GM12878 (cell line): ENCODE measurements at regions not wholly inside any gene's neighbourhood (a gene's known extent, or its start where the extent isn't known, plus 50 kb on each side); places are given as distances from the start of the nearest gene placed in this dataset.

Experiments
- ATAC-seq: fragments of 200-7000 bp; cut with Tn5 transposase; 3 replicates; pipeline ENCODE4 v1.9.1; 2020; ENCODE audit warnings: mild to moderate bottlenecking, moderate library complexity
- BruUV-seq: library from RNA; stranded (reverse); fragments of 400-500 nt; replicated peaks from 2 replicates; lab custom pipeline; 2021; lab: Mats Ljungman, UMichigan
- CTCF ChIA-PET: fragments of 300-600 bp; sonication (Branson Sonifier 250); formaldehyde crosslinking; extraction: SDS; loops from one replicate; lab custom pipeline; 2021; ENCODE audit warnings: inconsistent platforms; lab: Yijun Ruan, JAX
- POLR2A ChIA-PET: fragments of 350-600 bp; formaldehyde crosslinking; extraction: SDS; loops from one replicate; lab custom pipeline; 2021; ENCODE audit warnings: inconsistent platforms; lab: Charles Lee
- RAD21 ChIA-PET: fragments of 300-600 bp; sonication (Branson Sonifier 250); formaldehyde crosslinking; loops from one replicate; lab custom pipeline; 2023; ENCODE audit warnings: antibody characterized with exemption; ENCODE audit not compliant: unreplicated experiment; lab: Charles Lee
- SMC1A ChIA-PET: fragments of 300-600 bp; sonication (Branson Sonifier 250); formaldehyde crosslinking; loops from one replicate; lab custom pipeline; 2023; ENCODE audit not compliant: unreplicated experiment, uncharacterized antibody; lab: Charles Lee
- DNase-seq: peaks from one replicate; pipeline ENCODE4 v3.0.0-alpha.2; 2011; ENCODE audit warnings: low read depth, low spot score
- FAIRE-seq: peaks from 3 replicates; lab custom pipeline; 2011; peaks lifted over from hg19 to GRCh38; lab: Jason Lieb, UNC
- H2AFZ ChIP-seq: 2 replicates; pipeline ENCODE4 v1.6.0; 2011; ENCODE audit warnings: low read depth, low read length, control low read depth; ENCODE audit not compliant: control insufficient read depth
- H3K27ac ChIP-seq: 2 replicates; pipeline ENCODE4 v1.5.1; 2011; ENCODE audit warnings: control low read depth; ENCODE audit not compliant: control insufficient read depth, insufficient read depth
- H3K27me3 ChIP-seq, 2 experiments: replicated peaks in 1 of 2; 2 replicates each; pipeline versions ENCODE4 v1.6.0 to v1.6.1; 2011; ENCODE audit warnings: low read length in 1 of 2; ENCODE audit not compliant: control insufficient read depth in 2 of 2, insufficient read depth in 2 of 2
- H3K36me3 ChIP-seq, 2 experiments: 2 replicates each; pipeline ENCODE4 v1.5.1; 2011; ENCODE audit warnings: low read length in 1 of 2; ENCODE audit not compliant: control insufficient read depth in 2 of 2, insufficient read depth in 2 of 2
- H3K4me1 ChIP-seq: 2 replicates; pipeline ENCODE4 v1.6.1; 2011; ENCODE audit warnings: mild to moderate bottlenecking, low read length, moderate library complexity, mixed read lengths; ENCODE audit not compliant: control insufficient read depth, insufficient read depth
- H3K4me2 ChIP-seq: 2 replicates; pipeline ENCODE4 v1.6.0; 2011; ENCODE audit warnings: control low read depth; ENCODE audit not compliant: control insufficient read depth, insufficient read depth
- H3K4me3 ChIP-seq: fragments of 200-600 bp; sonication (generic); 2 replicates; pipeline ENCODE4 v1.5.1; 2016
- H3K79me2 ChIP-seq: 2 replicates; pipeline ENCODE4 v1.6.0; 2011; ENCODE audit warnings: low read length; ENCODE audit not compliant: control insufficient read depth, insufficient read depth
- H3K9ac ChIP-seq: 2 replicates; pipeline ENCODE4 v1.8.0; 2011; ENCODE audit warnings: low read length, control low read depth, mixed read lengths; ENCODE audit not compliant: control insufficient read depth, insufficient read depth
- H3K9me3 ChIP-seq: replicated peaks from 3 replicates; pipeline ENCODE4 v1.5.1; 2011; ENCODE audit warnings: mild to moderate bottlenecking, low read length; ENCODE audit not compliant: control insufficient read depth, insufficient read depth
- H4K20me1 ChIP-seq: 2 replicates; pipeline ENCODE4 v1.6.0; 2011; ENCODE audit not compliant: control insufficient read depth, insufficient read depth
- GABPA ChIP-seq: IDR thresholded peaks from 2 replicates; pipeline ENCODE4 v1.6.1; 2014; ENCODE audit warnings: antibody characterized with exemption, low read depth, mild to moderate bottlenecking, inconsistent platforms
- IKZF1 ChIP-seq: fragments of 450-650 bp; conservative IDR thresholded peaks from 2 replicates; pipeline ENCODE4 v1.6.1; 2017; ENCODE audit warnings: antibody characterized with exemption, mild to moderate bottlenecking
- MTA2 ChIP-seq: fragments of 450-650 bp; IDR thresholded peaks from 2 replicates; pipeline ENCODE4 v1.6.1; 2016; ENCODE audit warnings: low read depth, mild to moderate bottlenecking, moderate library complexity
- RELB ChIP-seq: fragments of 450-650 bp; IDR thresholded peaks from 2 replicates; pipeline ENCODE4 v1.6.1; 2017; ENCODE audit warnings: low read depth, mild to moderate bottlenecking, moderate library complexity
- SMAD1 ChIP-seq: fragments of 450-650 bp; IDR thresholded peaks from 2 replicates; pipeline ENCODE4 v1.6.1; 2018; ENCODE audit warnings: mild to moderate bottlenecking, low read depth; ENCODE audit not compliant: partially characterized antibody
- WGBS: methylation state at CpG from one replicate; pipeline ENCODE4 v1.1.6; 2016; ENCODE audit warnings: low lambda C conversion rate; ENCODE audit not compliant: insufficient replicate concordance, insufficient coverage; ENCODE audit errors: missing lambda C conversion rate; 5-methylcytosine and 5-hydroxymethylcytosine counted together
- in situ Hi-C: fragments of 300-500 bp; cut with MboI; formaldehyde crosslinking; loops from 9 replicates; pipeline ENCODE4 v1.14.3; 2018; ENCODE audit warnings: mixed read lengths
- intact Hi-C: fragments of 100-400 bp; cut with micrococcal nuclease; formaldehyde crosslinking; loops from one replicate; pipeline ENCODE4 v1.14.2; 2022; ENCODE audit not compliant: unreplicated experiment

GRCh38 chr13:39159393-39159792 lies 121.1 kb downstream of the NHLRC3 start:
- ChIA-PET SMC1A (interaction anchor here (0.9 to 1.6 kb wide), 4 partner anchors 11 to 453 kb away, joined by 3 to 5 read pairs (median 4); no protein-coding TSS in a partner anchor), CTCF (interaction anchor here (1.2 to 1.4 kb wide), 2 partner anchors 11 to 452 kb away, joined by 3 read pairs; no protein-coding TSS in a partner anchor), RAD21 (interaction anchor here (1.4 kb wide), 1 partner anchor 105 kb away, joined by 3 read pairs; no protein-coding TSS in a partner anchor), POLR2A (no interaction called here)
- Histone ChIP-seq H3K4me2 (no peak overlapping the region), H4K20me1 (no peaks in the 10 kb centered on the region), H3K27ac (no peak overlapping the region), H3K9ac (no peak overlapping the region), H3K79me2 (no peaks in the 10 kb centered on the region), H3K4me3 (no peak overlapping the region), H2AFZ (no peak overlapping the region), H3K36me3 (no peaks in the 10 kb centered on the region), H3K9me3 (no peaks in the 10 kb centered on the region)
- DNase-seq (no peak), FAIRE-seq (no peak)
- intact Hi-C loops, result no loop called here
- 46% methylated on average over 4 of the region's 4 CpGs for WGBS
- TF ChIP-seq SMAD1 (peak; percentile 51), RELB (peak; percentile 34; the same call in 1 of the 2 replicates), IKZF1 (peak; percentile 40; the same call in 1 of the 2 replicates), MTA2 (peak; percentile 32; the same call in 1 of the 2 replicates), GABPA (no peak)
- TF ChIP-seq, all 136 proteins: peak for 4
- peak; percentile 37 for ATAC-seq
- BruUV-seq, result no TSS peak
- in situ Hi-C loops, result no loop called here
- Histone ChIP-seq H3K27me3 (0 out of 4 replicates have a peak, but pooled peaks cover 0 to 2% of the 10 kb centered on the region in 2 experiments), H3K4me1 (no peaks in the 10 kb centered on the region)
